ENCODE measurements at regions not wholly inside any gene's neighbourhood (a gene's known extent, or its start where the extent isn't known, plus 50 kb on each side); places are given as distances from the start of the nearest gene placed in this dataset.

- no peak for DNase-seq (ENCODE audit: low spot score)
- no peak for TF ChIP-seq CTCF (IDR thresholded peaks at IDR 0.05; ENCODE audit: extremely low read depth, insufficient read depth, missing control alignments)
- in situ Hi-C loops (cut with MboI; ENCODE audit: low pct_unique_long_range_greater_than_20kb, low sequenced_read_pairs, unreplicated experiment), result no loop called here
Measured at GRCh38 chr10:105774351-105774750, 1133.3 kb downstream of the SORCS3 start.

GRCh38 chr10:105770524-105771212 lies 1129.6 kb downstream of the SORCS3 start:
- TF ChIP-seq CTCF (IDR thresholded peaks at IDR 0.05; ENCODE audit: extremely low read depth, insufficient read depth, missing control alignments), result no peak
- no peak for DNase-seq (ENCODE audit: low spot score)

GRCh38 chr10:105769248-105770184 lies 1128.4 kb downstream of the SORCS3 start:
- in situ Hi-C loops (cut with MboI; ENCODE audit: low pct_unique_long_range_greater_than_20kb, low sequenced_read_pairs, unreplicated experiment), result no loop called here
- no peak for DNase-seq (ENCODE audit: low spot score)
- no peak for TF ChIP-seq CTCF (IDR thresholded peaks at IDR 0.05; ENCODE audit: extremely low read depth, insufficient read depth, missing control alignments)

More at GRCh38 chr10:105770524-105771212, 1129.6 kb downstream of the SORCS3 start:
- in situ Hi-C loops (cut with MboI; ENCODE audit: low pct_unique_long_range_greater_than_20kb, low sequenced_read_pairs, unreplicated experiment), result no loop called here

GRCh38 chr10:105763611-105764010 lies 1122.5 kb downstream of the SORCS3 start:
- TF ChIP-seq CTCF (IDR thresholded peaks at IDR 0.05; ENCODE audit: extremely low read depth, insufficient read depth, missing control alignments), result no peak
- DNase-seq (ENCODE audit: low spot score), result no peak
- in situ Hi-C loops (cut with MboI; ENCODE audit: low pct_unique_long_range_greater_than_20kb, low sequenced_read_pairs, unreplicated experiment), result no loop called here

GRCh38 chr10:105761576-105762260 lies 1120.6 kb downstream of the SORCS3 start:
- no peak for DNase-seq (ENCODE audit: low spot score)
- TF ChIP-seq CTCF (IDR thresholded peaks at IDR 0.05; ENCODE audit: extremely low read depth, insufficient read depth, missing control alignments), result no peak
- in situ Hi-C loops (cut with MboI; ENCODE audit: low pct_unique_long_range_greater_than_20kb, low sequenced_read_pairs, unreplicated experiment), result no loop called here

- DNase-seq (ENCODE audit: low spot score), result no peak
- in situ Hi-C loops (cut with MboI; ENCODE audit: low pct_unique_long_range_greater_than_20kb, low sequenced_read_pairs, unreplicated experiment), result no loop called here
- TF ChIP-seq CTCF (IDR thresholded peaks at IDR 0.05; ENCODE audit: extremely low read depth, insufficient read depth, missing control alignments), result no peak
Measured at GRCh38 chr10:105759669-105760068, 1118.6 kb downstream of the SORCS3 start.

Measured in GM13977 (cell line).